HG02973 (cell line): ENCODE measurements at regions not wholly inside any gene's neighbourhood (a gene's known extent, or its start where the extent isn't known, plus 50 kb on each side); places are given as distances from the start of the nearest gene placed in this dataset.
A peak's percentile ranks its signal among the peaks of the same experiment; 100 is the strongest.

Experiments
- ATAC-seq: cut with Tn5 transposase; IDR thresholded peaks from one replicate; pipeline ENCODE4 v1.9.1; 2021; ENCODE audit warnings: moderate library complexity; ENCODE audit not compliant: unreplicated experiment

DNA sequence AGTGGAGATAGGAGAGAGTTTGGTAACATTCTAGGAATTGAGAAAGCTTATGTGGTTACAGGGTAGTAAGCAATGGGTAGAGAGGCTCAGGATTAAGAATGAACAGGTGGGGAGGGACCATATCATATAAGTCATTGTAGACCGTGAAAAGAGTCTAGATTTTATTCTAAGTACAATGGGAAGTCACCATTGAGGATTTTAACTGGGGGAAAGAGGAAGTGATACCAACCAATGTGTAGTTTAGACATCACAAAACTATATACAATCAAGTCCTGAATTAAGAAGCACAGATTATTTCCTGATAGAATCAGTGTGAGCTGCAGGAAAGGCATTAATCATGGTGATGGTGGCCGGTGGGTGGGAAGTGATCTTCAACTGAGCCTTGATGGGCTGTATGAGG lies 178.3 kb upstream of the ZIC3 start:
- no peak for ATAC-seq

DNA sequence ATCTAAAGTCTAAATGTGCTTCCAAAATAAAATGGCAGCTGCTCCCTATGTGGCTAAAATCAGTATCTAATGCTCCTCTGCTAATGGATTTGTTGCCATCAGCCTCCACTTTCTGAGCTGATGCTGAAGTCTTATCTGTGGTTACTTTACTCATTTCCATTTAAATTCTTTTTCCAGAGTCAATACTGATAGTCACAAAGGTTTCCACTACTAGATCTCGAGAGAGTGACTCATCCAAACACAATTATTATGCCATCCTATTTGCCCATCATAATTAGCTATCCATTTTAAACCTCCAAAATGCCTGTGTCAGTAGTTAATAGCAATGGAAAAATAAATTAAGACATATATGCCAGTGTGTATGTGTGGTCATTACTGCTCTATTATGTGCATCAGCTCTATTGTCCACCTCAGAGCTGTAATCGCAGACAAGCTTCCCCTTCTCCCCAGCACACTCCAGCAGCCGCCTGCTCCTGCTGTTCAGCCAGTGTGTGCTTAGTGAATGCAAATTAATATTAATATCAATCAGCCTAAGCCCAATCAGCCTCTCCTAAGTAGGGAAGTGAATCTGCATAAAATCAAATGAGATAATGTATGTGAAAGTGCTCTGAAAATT lies 199.8 kb upstream of the ZIC3 start:
- no peak for ATAC-seq

DNA sequence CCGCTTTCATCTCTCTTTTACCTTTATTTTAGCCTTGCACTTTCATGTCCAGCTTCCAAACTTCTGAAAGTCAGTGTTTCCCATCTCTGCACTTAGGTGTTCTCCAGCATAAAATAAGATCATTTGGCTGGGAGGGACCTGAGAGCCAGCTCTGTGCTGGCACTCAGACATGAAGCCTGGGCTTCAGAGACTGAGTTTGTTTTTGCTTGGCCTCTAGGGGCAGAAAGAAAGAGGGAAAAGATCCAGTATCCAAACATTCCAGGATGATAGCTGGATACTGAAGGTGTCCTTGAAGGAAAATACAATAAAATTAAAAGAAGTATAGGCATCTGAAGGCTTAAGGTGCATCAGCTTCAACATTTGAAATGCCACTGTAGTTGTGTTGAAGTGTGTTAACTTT lies 202.4 kb upstream of the ZIC3 start:
- ATAC-seq, result no peak

DNA sequence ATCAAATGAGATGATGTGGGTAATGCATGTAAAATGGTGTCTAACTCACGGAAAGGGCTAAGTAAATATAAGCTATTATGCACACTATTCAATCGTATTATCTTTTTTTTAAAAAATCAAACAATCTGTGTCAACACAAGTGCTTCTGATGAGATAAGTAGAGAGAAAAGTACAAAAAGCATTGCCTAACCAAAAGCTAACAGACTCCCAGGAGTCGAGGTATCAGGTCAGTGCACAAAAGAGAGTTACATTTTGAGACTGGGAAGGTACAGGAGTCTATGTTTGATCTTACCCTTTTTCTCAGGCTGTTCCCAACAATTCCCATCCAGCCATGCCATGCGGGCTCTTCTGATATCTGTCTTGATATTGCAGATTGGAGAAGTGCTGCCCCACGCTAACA lies 203.3 kb upstream of the ZIC3 start:
- no peak for ATAC-seq

DNA sequence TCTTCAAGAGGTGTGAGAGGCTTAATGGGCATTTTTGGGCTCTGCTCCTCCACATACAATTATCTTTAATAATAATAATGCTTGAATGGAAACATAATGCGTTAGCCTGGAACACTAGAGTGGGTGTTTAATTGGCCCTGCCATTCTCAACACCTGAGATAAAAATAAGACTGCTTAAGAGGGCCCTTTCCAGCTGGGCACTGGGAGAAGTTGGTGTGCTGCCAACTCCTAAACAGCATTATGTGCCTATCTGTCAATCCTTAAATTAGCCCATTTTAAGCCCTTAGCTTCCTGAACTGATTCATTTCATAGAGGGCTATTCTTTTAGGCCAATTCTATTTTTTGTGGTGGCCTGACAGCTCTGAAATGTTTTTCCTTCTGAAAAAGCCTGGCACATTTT lies 211.1 kb upstream of the ZIC3 start:
- no peak for ATAC-seq

DNA sequence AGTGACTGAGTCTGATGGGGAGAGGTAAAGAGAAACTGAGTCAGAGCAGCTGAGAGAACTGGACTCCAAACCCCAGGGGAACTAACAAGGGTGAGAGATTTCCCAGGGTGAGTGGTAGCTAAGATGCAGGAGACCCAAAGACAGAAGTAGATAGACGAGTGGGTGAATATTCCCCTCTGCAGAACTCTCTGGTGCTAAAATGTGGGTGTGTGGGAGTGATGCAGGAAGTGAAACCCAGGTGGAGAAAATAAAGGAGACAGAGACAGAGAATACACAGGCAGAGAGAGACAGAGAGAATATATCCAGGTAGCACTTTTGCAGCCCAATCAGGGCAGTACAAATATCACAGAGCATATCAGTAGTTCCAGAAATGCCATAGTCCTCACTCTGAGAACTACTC lies 212.5 kb upstream of the ZIC3 start:
- peak; percentile 51 for ATAC-seq

DNA sequence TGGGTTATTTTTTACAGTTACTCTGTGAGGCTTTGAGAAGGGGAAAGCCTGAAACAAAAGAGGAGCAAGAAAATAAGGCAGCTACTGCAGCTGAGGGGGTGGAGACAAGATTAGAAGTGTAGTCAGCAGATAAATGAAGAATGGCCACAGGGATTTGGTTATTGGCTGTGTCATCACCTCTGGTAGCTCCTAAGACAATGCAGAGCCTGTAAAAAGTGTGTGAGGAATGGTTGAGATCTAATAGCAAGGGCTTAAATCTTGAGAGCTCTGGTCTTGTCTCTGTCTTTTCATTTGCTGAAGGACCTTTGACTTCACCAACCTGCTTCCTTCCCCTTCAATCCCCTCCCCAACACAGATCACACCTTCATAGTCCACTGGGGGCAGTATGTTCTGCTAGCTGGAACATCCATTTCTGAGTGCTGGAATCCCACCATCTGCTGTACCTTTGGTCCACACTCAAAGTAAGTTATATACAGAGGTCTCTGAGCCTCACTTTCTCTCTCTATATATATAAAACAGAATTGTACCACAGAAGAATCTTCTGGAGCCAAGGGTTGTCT lies 213.7 kb upstream of the ZIC3 start:
- no peak for ATAC-seq

DNA sequence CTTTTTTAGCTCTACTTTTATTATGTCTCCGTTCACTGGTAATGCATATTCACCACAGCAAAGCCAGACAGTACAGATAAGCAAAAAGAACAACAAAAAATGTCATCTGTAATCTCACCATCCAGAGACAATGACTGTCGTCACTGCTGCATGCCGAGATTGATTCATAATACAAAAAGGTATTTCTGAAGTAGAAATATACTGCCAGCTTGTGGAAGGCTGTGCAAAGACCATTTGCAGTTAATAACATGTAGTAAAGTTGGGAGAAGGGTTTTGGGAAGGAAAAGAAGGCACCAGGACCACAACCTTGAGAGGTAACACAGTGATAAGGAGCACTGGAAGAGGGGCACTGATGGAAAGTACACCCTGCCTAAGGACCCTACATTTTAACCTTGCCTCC lies 223.0 kb upstream of the ZIC3 start:
- no peak for ATAC-seq

DNA sequence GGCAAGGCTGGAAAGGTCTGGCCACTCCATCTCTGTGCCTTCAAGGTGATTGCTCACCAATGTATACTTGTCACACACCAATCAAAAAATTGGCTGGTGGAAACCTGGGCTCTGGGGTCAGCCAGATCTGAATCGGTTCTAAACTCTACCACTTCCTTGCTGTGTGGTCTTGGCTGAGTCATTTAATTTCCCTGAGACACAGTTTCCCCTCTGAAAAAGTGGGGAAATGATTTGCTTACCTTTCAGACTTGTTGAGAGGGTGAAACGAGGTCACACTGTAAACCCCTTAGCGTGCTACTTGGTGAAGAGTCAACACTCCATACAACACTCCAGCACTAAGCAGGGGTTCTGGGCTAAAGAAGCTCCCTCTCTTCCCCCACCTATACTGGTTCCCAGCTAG lies 252.3 kb upstream of the ZIC3 start:
- no peak for ATAC-seq

DNA sequence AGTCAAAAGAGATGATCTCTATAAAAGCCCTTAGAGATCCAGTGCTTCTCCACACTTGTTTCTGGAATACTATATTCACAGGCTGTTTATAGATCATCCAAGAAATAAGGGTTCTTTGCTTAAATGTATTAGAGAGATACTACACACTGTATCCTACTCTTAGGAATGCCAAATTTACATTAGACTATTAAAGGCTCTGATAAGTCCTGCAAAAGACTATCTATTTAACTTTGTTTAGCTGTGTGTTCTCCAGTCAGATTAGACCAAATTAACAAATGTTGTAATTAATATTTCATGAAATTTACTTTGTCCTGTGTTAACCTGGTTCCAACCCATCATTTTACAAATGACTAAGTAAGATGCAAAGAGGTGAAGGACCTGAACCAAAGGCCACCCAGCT lies 260.5 kb upstream of the ZIC3 start:
- ATAC-seq, result no peak

DNA sequence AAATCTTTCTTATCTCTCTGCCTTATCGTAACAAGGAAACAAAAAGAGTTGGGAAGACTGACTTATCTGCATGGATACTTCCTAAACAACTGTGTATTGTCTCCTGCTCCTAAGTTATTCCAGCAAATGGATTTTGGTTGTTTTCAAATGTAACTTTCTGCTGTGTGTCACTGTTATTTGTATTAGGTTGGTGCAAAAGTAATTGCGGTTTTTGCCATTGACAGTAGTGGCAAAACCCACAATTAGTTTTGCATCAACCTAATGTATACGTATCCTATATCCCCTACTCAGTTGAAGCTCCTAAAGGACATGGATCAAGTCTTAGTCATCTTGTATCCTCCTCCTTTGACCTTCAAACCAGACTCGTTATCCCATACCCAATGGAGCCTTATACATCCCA lies 263.4 kb upstream of the GPR101 start:
- no peak for ATAC-seq

DNA sequence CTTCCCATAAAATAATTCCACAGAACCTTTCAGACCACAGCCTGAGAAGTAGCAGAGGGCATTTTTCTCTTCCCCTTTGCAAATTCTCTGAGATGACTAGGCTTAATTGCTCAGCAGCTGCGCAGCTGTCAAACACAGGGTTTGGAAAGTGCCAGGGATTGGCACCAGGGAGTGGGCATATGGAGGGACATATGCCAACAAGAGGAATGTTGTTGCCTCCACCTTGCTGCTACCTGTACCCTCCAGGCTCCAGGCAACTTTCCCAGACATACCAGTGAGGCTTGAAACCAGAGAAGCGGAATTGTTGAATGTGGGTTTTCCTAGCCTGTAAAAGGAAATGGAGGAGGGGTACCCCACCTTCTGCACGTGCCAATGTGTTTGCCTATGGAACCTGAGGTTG lies 256.2 kb upstream of the GPR101 start:
- no peak for ATAC-seq

DNA sequence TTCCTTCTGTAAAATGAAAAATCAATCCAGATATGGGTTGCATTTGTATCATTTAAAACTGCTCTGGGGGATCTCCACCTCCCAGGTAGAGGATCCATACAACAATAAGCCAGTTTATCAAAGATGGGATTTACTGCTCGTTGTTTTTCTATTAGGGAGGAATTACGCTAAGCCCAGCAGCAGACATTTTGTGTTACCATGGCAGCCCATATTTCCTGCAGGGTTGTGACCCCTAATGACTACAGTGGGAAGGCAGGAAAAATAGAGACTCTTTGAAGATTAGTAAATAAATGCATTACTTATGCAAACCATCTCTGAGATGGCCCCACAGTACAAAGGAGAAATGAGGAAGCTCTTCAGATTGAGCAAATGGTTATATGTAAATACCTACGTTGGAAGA lies 253.4 kb upstream of the GPR101 start:
- no peak for ATAC-seq

DNA sequence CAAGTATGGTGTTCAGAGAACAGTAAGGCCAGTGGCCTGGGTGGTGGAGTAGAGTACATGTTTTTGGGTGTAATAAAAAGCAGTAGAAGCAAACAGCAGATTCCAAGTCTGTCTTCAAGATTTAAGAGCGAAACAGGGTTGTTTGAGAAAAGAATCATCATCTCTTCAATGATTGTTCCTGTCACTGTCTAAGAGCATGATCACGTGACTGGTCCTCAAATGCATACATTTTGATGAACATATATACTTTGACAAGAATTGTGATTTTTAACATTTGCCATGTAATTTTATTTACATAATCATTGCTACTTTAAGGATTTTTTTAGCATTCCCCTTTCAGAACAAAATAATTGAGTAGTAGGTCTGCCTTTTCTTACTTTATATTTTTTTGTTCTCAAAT lies 252.6 kb upstream of the GPR101 start:
- ATAC-seq, result no peak

DNA sequence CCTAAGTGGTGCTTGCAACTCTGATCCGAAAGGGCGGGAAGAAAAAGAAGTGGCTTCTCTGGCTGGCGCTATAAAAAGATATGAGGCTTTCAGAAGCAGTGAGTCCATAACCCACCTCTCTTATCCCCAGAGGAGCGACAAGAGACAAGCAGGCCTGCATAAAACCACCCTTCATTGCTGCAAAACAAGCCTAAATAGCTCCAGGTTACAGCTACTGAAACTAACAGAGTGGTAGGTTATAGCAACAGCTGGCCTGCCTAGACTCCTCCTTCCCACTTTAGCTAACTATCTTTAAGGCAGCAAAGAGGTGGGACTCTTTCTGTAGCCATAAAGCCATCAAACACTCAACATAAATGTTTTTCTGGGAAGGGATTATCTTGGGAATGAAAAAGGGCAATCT lies 245.0 kb upstream of the GPR101 start:
- no peak for ATAC-seq

DNA sequence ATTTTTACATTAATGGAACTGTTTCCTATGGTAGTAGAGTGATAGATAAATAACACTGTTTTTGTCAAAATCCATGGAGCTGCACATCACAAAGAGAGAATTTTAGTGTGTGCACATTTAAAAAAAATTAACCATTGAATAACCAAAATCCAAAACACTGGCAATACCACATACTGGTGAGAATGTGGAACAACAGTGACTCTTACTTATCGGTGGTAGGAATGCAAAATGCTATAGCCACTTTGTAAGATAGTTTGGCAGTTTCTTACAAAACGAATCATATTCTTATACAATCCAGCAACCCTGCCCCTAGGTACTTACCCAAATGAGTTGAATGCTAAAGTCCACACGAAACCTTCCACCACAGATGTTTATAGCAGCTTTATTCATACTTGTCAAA lies 229.6 kb upstream of the GPR101 start:
- no peak for ATAC-seq

DNA sequence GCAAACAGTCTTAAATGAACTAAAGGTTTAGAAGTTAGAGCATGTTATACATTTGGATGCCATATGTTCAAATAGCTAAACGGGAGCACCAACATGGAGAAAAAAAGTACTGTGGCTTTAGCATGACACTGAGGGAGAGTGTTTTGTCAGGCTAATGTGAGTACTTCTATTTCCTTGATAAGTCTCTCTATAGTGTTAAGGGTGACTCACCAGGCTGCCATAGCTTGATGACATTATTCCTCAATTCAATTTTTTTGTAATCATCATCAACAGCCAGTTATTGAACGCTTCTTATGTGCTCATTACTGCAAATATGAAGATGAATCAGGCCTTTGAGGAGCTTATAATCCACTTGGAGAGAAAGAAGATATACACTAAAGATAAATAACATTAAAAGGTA lies 211.4 kb upstream of the GPR101 start:
- ATAC-seq, result no peak

DNA sequence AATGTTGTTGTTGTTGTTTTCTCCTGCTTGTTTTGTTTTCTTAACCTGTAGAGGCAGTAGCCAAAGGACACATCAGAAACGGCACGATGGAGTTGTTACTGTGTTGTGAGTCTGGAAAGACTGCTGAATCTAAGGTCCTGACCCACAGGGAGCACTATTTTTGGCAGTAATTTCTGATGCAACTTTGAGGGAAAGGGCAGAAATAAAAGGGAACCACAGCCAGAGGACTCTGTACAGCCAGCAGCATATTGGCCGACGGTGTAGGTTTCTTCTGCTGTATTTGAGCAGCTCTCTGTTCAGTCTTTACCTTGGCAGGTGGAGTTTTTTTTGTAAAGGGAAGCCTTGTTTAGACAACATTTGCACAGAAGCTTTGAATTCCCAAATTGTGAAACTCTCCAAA lies 203.0 kb upstream of the GPR101 start:
- ATAC-seq, result no peak

DNA sequence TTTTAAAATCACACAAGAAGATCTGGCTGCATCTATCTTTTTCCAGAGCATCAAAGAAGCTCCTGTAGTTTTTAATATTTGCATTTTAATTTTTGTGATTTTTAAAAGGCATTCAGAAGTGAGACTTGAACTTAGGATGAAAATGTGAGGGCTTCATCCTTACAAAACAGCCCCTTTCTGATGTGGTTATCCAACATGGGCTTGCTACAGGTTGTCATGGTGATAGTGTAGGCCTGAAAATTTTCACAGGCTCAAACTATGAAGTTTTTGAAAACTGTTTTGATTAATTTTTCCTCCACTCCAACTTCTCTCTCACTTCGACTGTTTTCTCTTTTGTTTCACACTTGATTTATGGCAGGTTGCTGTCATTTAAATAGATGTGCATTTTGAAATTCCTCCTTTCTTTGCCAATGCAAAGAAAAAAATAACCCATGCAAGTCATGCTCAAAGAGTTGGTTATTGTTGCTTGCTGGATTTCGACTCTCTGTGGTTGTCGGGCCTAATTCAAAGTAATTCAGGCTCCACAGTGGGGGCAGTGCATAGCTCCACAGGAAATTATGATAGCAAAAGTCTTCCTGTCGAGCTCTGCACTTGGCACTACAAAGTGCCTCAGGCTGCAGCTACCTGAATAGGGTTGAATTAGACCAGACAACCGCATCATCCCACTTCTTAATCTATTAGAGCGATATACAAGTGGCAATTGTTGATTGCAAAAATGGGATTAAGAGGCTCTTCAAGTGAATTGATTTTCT lies 201.0 kb upstream of the GPR101 start:
- ATAC-seq, result no peak

DNA sequence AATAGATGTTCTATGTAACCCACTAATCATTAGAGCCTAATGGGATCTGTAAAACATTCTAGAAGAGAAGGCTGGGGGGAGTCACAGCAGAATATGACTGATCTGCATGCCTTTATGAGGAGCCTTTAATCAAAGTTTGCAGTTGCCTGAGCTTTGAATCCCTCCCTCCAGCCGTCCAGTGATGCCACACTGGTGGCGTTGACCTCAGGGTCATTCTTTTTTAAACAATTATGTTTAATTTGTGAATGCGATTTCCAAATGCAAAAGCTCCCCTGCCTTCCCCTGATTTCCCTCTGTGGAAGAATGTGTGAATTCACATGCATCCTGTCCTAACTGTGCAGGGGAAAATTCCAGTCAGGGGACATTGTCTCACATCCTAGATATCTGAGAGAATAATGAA lies 199.7 kb upstream of the GPR101 start:
- ATAC-seq, result no peak

DNA sequence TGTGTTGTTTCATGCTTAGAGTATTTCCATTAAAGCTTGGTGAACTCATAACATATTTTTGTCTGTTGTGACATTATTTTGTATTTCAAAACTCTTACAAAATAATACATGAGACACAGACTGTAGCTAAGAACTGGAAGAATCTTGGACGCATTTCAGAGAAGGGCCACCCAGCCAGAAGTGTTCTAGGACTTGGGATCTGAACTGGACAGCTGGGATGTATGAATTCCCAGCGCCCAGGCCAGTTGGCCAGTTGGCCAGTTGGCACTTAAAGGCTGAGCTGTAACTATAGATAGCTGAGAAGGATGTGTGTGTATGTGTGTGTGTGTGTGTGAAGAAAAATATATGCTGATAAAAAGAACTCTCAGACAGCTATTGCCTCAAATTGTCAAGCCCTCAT lies 193.4 kb upstream of the GPR101 start:
- ATAC-seq, result no peak

DNA sequence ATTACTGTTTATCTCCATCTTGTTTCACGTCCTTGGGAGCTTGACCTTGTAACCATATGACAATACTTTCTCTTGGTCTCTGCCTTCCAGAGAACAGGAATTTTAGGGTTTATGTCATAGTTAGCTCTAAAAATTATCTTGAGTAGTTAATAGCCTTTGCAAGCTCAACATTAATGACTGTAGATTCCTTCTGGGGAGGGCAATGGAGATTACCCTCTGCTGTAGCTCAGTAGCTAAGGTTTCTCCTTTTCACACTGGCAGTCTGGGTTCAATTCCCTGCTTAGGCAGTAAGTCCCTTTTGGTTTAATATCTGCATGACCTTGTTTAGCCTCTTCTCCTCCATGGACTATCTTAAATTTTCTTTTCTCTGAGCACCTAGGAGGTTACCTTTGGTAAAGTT lies 181.7 kb upstream of the GPR101 start:
- no peak for ATAC-seq
